Smooth muscle cell (in vitro differentiated cells): ENCODE measurements at regions not wholly inside any gene's neighbourhood (a gene's known extent, or its start where the extent isn't known, plus 50 kb on each side); places are given as distances from the start of the nearest gene placed in this dataset.

Source experiments
- DNase-seq: peaks from one replicate; lab custom pipeline; 2025; ENCODE audit not compliant: unreplicated experiment; lab: John Stamatoyannopoulos, UW
- H2AFZ ChIP-seq: fragments of 200-600 bp; sonication (generic); 2 replicates; pipeline ENCODE4 v1.6.0; 2016; ENCODE audit warnings: antibody characterized with exemption, low read depth, mild to moderate bottlenecking
- H3F3A ChIP-seq: fragments of 200-600 bp; sonication (generic); 2 replicates; pipeline ENCODE4 v1.6.0; 2017; ENCODE audit warnings: antibody characterized with exemption, low read depth
- H3K27ac ChIP-seq: fragments of 200-600 bp; sonication (generic); 2 replicates; pipeline ENCODE4 v1.5.1; 2016; ENCODE audit warnings: low read depth, mild to moderate bottlenecking
- H3K27me3 ChIP-seq: fragments of 200-600 bp; sonication (generic); 2 replicates; pipeline ENCODE4 v1.6.1; 2016; ENCODE audit warnings: low read depth, mild to moderate bottlenecking
- H3K36me3 ChIP-seq: fragments of 200-600 bp; sonication (generic); 2 replicates; pipeline ENCODE4 v1.5.1; 2016; ENCODE audit warnings: low read depth
- H3K4me1 ChIP-seq: fragments of 200-600 bp; sonication (generic); 2 replicates; pipeline ENCODE4 v1.5.1; 2016; ENCODE audit warnings: low read depth
- H3K4me2 ChIP-seq: fragments of 200-600 bp; sonication (generic); 2 replicates; pipeline ENCODE4 v1.6.0; 2016; ENCODE audit warnings: mild to moderate bottlenecking
- H3K4me3 ChIP-seq: fragments of 200-600 bp; sonication (generic); 2 replicates; pipeline ENCODE4 v1.5.1; 2016; ENCODE audit warnings: mild to moderate bottlenecking
- H3K79me2 ChIP-seq: fragments of 200-600 bp; sonication (generic); 2 replicates; pipeline ENCODE4 v1.6.0; 2016; ENCODE audit warnings: low read depth, mild to moderate bottlenecking
- H3K9ac ChIP-seq: fragments of 200-600 bp; sonication (generic); 2 replicates; pipeline ENCODE4 v1.6.0; 2016; ENCODE audit warnings: low read depth
- H3K9me3 ChIP-seq: fragments of 200-600 bp; sonication (generic); replicated peaks from 2 replicates; pipeline ENCODE4 v1.5.1; 2016; ENCODE audit warnings: low read depth
- H4K20me1 ChIP-seq: fragments of 200-600 bp; sonication (generic); 2 replicates; pipeline ENCODE4 v1.6.0; 2016; ENCODE audit warnings: low read depth
- CTCF ChIP-seq: fragments of 200-600 bp; sonication (generic); IDR thresholded peaks from 2 replicates; pipeline ENCODE4 v1.5.1; 2017; ENCODE audit warnings: borderline replicate concordance, mild to moderate bottlenecking, antibody characterized with exemption; ENCODE audit not compliant: insufficient read depth, poor library complexity, severe bottlenecking
- WGBS: methylation state at CpG from one replicate; pipeline ENCODE4 v1.1.7; 2016; ENCODE audit warnings: low lambda C conversion rate; 5-methylcytosine and 5-hydroxymethylcytosine counted together

GRCh38 chr3:132116601-132117000 lies 81.8 kb upstream of the CPNE4 start:
- no peak for DNase-seq
- Histone ChIP-seq H3K4me2 (no peak overlapping the region), H3F3A (no peaks in the 10 kb centered on the region), H3K27ac (no peak overlapping the region), H2AFZ (no peak overlapping the region), H3K36me3 (no peaks in the 10 kb centered on the region), H4K20me1 (no peaks in the 10 kb centered on the region), H3K9me3 (no peaks in the 10 kb centered on the region), H3K27me3 (no peaks in the 10 kb centered on the region), H3K4me1 (no peaks in the 10 kb centered on the region), H3K9ac (no peak overlapping the region), H3K4me3 (no peak overlapping the region), H3K79me2 (no peaks in the 10 kb centered on the region)
- TF ChIP-seq CTCF = no peak
- 96% methylated on average over 1 of the region's 1 CpG for WGBS

- H2AFZ ChIP-seq = no peak overlapping the region
- no peak overlapping the region for H3K27ac ChIP-seq
- 100% methylated on average over 1 of the region's 1 CpG for WGBS
- TF ChIP-seq CTCF = no peak
- H3K79me2 ChIP-seq = no peaks in the 10 kb centered on the region
- H3K27me3 ChIP-seq = no peaks in the 10 kb centered on the region
- no peak overlapping the region for H3K9ac ChIP-seq
- no peaks in the 10 kb centered on the region for H3F3A ChIP-seq
- no peaks in the 10 kb centered on the region for H4K20me1 ChIP-seq
- no peaks in the 10 kb centered on the region for H3K4me1 ChIP-seq
- no peak for DNase-seq
- no peak overlapping the region for H3K4me2 ChIP-seq
- H3K9me3 ChIP-seq = no peaks in the 10 kb centered on the region
- H3K36me3 ChIP-seq = no peaks in the 10 kb centered on the region
- H3K4me3 ChIP-seq = no peak overlapping the region
Measured at GRCh38 chr3:132117642-132118041, 82.8 kb upstream of the CPNE4 start.

- Histone ChIP-seq H3K4me2 (no peak overlapping the region), H3K4me3 (no peak overlapping the region), H3K9ac (no peak overlapping the region), H3F3A (no peaks in the 10 kb centered on the region), H3K36me3 (no peaks in the 10 kb centered on the region), H3K79me2 (no peaks in the 10 kb centered on the region), H3K9me3 (no peaks in the 10 kb centered on the region), H4K20me1 (no peaks in the 10 kb centered on the region), H3K4me1 (no peaks in the 10 kb centered on the region), H2AFZ (no peak overlapping the region), H3K27ac (no peak overlapping the region), H3K27me3 (no peaks in the 10 kb centered on the region)
- DNase-seq = no peak
- 71% methylated on average over 1 of the region's 1 CpG for WGBS
- no peak for TF ChIP-seq CTCF
Measured at GRCh38 chr3:132119531-132119930, 84.7 kb upstream of the CPNE4 start.

GRCh38 chr3:132124096-132124495 lies 89.3 kb upstream of the CPNE4 start:
- Histone ChIP-seq H3K4me3 (no peak overlapping the region), H3F3A (no peaks in the 10 kb centered on the region), H2AFZ (no peak overlapping the region), H3K9me3 (no peaks in the 10 kb centered on the region), H3K4me2 (no peak overlapping the region), H3K4me1 (no peaks in the 10 kb centered on the region), H4K20me1 (no peaks in the 10 kb centered on the region), H3K27me3 (no peaks in the 10 kb centered on the region), H3K79me2 (no peaks in the 10 kb centered on the region), H3K27ac (no peak overlapping the region), H3K9ac (no peak overlapping the region), H3K36me3 (no peaks in the 10 kb centered on the region)
- WGBS = 84% methylated on average over 3 of the region's 3 CpGs
- no peak for DNase-seq
- TF ChIP-seq CTCF = no peak
